ENCODE measurements at regions not wholly inside any gene's neighbourhood (a gene's known extent, or its start where the extent isn't known, plus 50 kb on each side); places are given as distances from the start of the nearest gene placed in this dataset.
"Not testable (repeated sequence)": the region's sequence is repeated elsewhere in the genome, so short reads cannot be mapped to it uniquely, and the experiment has no call there.

DNA sequence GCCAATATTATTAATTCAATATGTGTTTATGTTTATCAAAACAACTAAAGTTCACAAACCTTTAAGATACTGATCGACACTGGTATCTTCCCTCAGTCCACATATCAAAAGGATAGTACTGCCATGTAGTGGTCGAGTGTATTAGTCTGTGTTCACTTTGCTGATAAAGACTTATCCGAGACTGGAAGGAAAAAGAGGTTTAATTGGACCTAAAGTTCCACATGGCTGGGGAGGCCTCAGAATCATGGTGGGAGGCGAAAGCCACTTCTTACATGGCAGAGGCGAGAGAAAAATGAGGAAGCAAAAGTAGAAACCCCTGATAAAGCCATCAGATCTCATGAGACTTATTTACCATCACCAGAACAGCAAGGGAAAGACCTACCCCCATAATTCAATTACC, 325.4 kb upstream of the PHF14 start:
- Histone ChIP-seq H3K4me2 (ENCODE audit: low read length) (no peak overlapping the region), H2AFZ (no peak overlapping the region), H3K79me2 (no peaks in the 10 kb centered on the region), H3K9ac (no peak overlapping the region), H3K27ac (no peak overlapping the region), H3K9me3 (ENCODE audit: control insufficient read depth, low read length) (no peaks in the 10 kb centered on the region), H3K4me1 (no peaks in the 10 kb centered on the region), H3K4me3 (ENCODE audit: low read depth, low read length) (no peak overlapping the region), H3K27me3 (ENCODE audit: control insufficient read depth, insufficient read depth, low read length) (no peaks in the 10 kb centered on the region), H3K36me3 (ENCODE audit: control insufficient read depth, insufficient read depth, low read length) (no peaks in the 10 kb centered on the region)
- TF ChIP-seq, protein P1, sequence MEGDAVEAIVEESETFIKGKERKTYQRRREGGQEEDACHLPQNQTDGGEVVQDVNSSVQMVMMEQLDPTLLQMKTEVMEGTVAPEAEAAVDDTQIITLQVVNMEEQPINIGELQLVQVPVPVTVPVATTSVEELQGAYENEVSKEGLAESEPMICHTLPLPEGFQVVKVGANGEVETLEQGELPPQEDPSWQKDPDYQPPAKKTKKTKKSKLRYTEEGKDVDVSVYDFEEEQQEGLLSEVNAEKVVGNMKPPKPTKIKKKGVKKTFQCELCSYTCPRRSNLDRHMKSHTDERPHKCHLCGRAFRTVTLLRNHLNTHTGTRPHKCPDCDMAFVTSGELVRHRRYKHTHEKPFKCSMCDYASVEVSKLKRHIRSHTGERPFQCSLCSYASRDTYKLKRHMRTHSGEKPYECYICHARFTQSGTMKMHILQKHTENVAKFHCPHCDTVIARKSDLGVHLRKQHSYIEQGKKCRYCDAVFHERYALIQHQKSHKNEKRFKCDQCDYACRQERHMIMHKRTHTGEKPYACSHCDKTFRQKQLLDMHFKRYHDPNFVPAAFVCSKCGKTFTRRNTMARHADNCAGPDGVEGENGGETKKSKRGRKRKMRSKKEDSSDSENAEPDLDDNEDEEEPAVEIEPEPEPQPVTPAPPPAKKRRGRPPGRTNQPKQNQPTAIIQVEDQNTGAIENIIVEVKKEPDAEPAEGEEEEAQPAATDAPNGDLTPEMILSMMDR (IDR thresholded peaks at IDR 0.05) = no peak

DNA sequence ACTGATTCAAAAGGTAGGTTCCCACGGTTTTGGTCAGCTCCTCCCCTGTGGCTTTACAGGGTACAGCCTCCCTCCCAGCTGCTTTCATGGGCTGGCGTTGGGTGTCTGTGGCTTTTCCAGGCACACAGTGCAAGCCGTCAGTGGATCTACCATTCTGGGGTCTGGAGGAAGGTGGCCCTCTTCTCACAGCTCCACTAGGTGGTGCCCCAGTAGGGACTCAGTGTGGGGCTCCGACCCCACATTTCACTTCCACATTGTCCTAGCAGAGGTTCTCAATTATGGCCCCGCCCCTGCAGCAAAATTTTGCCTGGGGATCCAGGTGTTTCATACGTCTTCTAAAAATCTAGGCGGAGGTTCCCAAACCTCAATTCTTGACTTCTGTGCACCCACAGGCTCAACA, 324.6 kb upstream of the PHF14 start:
- H3K9ac ChIP-seq; H3K27me3 ChIP-seq (ENCODE audit: control insufficient read depth, insufficient read depth, low read length): not testable (repeated sequence)

DNA sequence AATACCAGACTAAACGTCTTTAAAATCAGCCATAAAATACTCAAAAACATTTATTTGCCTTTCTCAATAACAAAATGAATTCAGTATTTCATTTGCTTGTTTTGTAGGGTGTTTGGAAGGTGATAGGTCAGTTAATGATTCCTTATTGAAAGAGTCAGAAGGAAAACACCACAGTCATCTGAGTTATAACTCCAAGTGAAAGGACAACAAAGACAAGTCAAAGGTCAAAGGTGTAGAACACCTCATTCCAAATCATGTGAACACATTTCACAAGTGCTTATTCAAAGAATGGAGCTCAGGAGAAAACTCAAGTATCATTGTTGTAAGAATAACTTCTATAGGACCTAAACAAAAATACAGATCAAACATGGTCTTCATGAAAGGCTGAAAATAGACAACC, 318.6 kb upstream of the PHF14 start:
- Histone ChIP-seq H3K4me3 (ENCODE audit: low read depth, low read length) (no peak overlapping the region), H3K79me2 (no peaks in the 10 kb centered on the region), H3K4me1 (no peaks in the 10 kb centered on the region), H3K9ac (no peak overlapping the region), H3K27ac (no peak overlapping the region), H2AFZ (no peak overlapping the region), H3K4me2 (ENCODE audit: low read length) (no peak overlapping the region), H3K27me3 (ENCODE audit: control insufficient read depth, insufficient read depth, low read length) (no peaks in the 10 kb centered on the region), H3K9me3 (ENCODE audit: control insufficient read depth, low read length) (no peaks in the 10 kb centered on the region), H3K36me3 (ENCODE audit: control insufficient read depth, insufficient read depth, low read length) (no peaks in the 10 kb centered on the region)
- TF ChIP-seq, protein P1 (IDR thresholded peaks at IDR 0.05) = no peak

More for the DNA sequence above, 324.6 kb upstream of the PHF14 start:
- not testable (repeated sequence) for H3K9me3 ChIP-seq (ENCODE audit: control insufficient read depth, low read length); H3K4me2 ChIP-seq (ENCODE audit: low read length); H3K4me3 ChIP-seq (ENCODE audit: low read depth, low read length); H3K36me3 ChIP-seq (ENCODE audit: control insufficient read depth, insufficient read depth, low read length); H3K4me1 ChIP-seq; H3K79me2 ChIP-seq; H2AFZ ChIP-seq; H3K27ac ChIP-seq

DNA sequence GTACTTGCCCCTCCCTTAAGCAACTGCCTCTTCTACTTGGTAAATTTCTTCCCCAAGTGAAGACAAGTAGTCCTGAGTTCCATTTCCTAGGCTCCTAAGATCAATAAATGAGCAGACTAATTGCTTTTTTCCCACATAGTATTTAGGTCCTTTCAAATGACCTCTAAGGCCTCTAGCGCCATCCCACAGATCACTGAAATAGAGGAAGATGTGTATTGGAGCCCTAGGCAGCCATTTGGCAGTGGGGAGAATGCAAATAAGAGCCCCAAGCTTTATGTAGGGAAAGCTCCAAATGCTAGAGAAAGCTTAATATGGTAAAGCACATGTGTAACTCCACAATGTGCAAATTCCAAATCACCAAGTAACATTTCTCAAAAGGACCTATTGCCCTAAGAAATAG, 316.5 kb upstream of the PHF14 start:
- H3K36me3 ChIP-seq (ENCODE audit: control insufficient read depth, insufficient read depth, low read length) = no peaks in the 10 kb centered on the region
- TF ChIP-seq, protein P1 (IDR thresholded peaks at IDR 0.05) = no peak
- no peak overlapping the region for H3K4me2 ChIP-seq (ENCODE audit: low read length)
- no peaks in the 10 kb centered on the region for H3K79me2 ChIP-seq
- no peak overlapping the region for H3K4me3 ChIP-seq (ENCODE audit: low read depth, low read length)
- H3K4me1 ChIP-seq = no peaks in the 10 kb centered on the region
- no peak overlapping the region for H3K27ac ChIP-seq
- no peaks in the 10 kb centered on the region for H3K9me3 ChIP-seq (ENCODE audit: control insufficient read depth, low read length)
- H2AFZ ChIP-seq = no peak overlapping the region
- H3K27me3 ChIP-seq (ENCODE audit: control insufficient read depth, insufficient read depth, low read length) = no peaks in the 10 kb centered on the region
- H3K9ac ChIP-seq = no peak overlapping the region

DNA sequence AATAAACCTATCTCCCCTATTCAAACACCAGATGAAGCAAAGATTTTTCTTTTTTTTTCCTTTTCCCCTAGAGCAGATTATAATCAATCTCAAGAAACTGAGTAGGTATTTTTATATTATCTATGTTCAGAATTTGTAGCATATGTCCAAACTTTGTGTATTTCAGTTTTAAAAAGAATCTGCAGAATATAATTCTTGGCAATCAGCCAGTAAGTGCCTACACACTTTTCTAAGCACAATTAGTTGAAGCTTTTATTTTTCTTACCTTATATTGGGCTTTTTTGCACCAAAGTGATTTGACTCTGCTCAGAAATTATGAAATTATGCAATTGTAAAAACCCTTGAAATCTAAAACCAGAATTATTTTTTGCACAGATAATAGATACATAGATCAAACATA, 315.8 kb upstream of the PHF14 start:
- no peaks in the 10 kb centered on the region for H3K27me3 ChIP-seq (ENCODE audit: control insufficient read depth, insufficient read depth, low read length)
- no peak overlapping the region for H3K27ac ChIP-seq
- no peak overlapping the region for H3K9ac ChIP-seq
- H3K4me3 ChIP-seq (ENCODE audit: low read depth, low read length) = no peak overlapping the region
- TF ChIP-seq, protein P1 (IDR thresholded peaks at IDR 0.05) = no peak
- no peaks in the 10 kb centered on the region for H3K4me1 ChIP-seq
- no peak overlapping the region for H3K4me2 ChIP-seq (ENCODE audit: low read length)
- H3K9me3 ChIP-seq (ENCODE audit: control insufficient read depth, low read length) = no peaks in the 10 kb centered on the region
- H2AFZ ChIP-seq = no peak overlapping the region
- no peaks in the 10 kb centered on the region for H3K79me2 ChIP-seq
- no peaks in the 10 kb centered on the region for H3K36me3 ChIP-seq (ENCODE audit: control insufficient read depth, insufficient read depth, low read length)

Measured in parathyroid adenoma (tissue), 2 donors.